Coronary artery (tissue), 2 donors: ENCODE measurements at regions not wholly inside any gene's neighbourhood (a gene's known extent, or its start where the extent isn't known, plus 50 kb on each side); places are given as distances from the start of the nearest gene placed in this dataset.

Experiments
- DNase-seq: peaks from one replicate; pipeline ENCODE4 v3.0.0-alpha.2; 2017; ENCODE audit warnings: low spot score
- H3K27ac ChIP-seq, 2 donors: fragments of 200-600 bp; sonication (generic); one replicate each; pipeline ENCODE4 v1.5.1; 2016 to 2019
- H3K4me3 ChIP-seq: fragments of 200-600 bp; sonication (generic); 2 replicates; pipeline ENCODE4 v1.5.1; 2016; ENCODE audit warnings: mild to moderate bottlenecking, moderate library complexity
- CTCF ChIP-seq: fragments of 200-600 bp; sonication (generic); IDR thresholded peaks from one replicate; pipeline ENCODE4 v1.5.1; 2019; ENCODE audit warnings: antibody characterized with exemption

DNA sequence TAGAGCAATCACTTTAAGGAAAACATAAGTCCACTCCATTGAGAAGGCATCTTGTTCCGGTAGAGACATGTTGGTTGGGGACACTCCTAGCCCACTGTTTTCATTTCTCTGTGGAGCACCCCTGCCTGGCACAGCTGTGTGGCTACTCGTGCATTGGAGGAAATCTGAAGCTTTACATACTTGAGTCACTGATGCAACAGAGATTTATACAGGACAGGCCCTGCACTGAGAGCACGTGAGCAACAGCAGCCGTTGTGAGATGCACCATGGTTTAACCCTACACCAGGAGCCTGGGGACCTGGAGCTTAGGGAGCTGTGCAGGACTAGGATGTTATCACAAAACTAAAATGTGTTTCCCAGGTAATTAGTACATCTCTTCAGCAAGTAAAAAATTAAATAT lies 230.7 kb upstream of the IRX1 start:
- TF ChIP-seq CTCF = no peak
- Histone ChIP-seq H3K27ac (no peak overlapping the region), H3K4me3 (no peak overlapping the region)
- DNase-seq = peak; percentile 29

GRCh38 chr5:3364433-3364832 lies 231.2 kb upstream of the IRX1 start:
- H3K4me3 ChIP-seq = no peak overlapping the region
- TF ChIP-seq CTCF = no peak
- no peak overlapping the region for H3K27ac ChIP-seq
- DNase-seq = peak; percentile 22

DNA sequence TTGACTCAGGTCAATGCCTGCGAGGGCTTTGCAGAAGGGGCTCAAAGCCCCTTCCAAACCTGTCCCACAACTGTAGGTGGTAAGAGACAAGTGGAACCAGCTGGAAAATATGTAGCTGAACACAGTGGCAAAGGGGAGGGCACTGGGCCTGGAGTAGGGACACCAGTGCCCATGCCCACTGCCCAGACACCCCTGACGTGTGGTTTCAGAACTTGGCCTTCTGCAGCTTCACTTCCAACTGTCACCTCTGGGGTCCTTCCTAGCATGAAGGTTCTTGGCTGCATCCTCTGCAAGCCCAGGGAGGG lies 233.1 kb upstream of the IRX1 start:
- DNase-seq = peak; percentile 38
- TF ChIP-seq CTCF = no peak
- no peak overlapping the region for H3K4me3 ChIP-seq
- no peak overlapping the region for H3K27ac ChIP-seq

- DNase-seq = peak; percentile 17
- TF ChIP-seq CTCF = no peak
Measured at GRCh38 chr5:3361811-3362605, 233.6 kb upstream of the IRX1 start.

GRCh38 chr5:3359642-3360041 lies 236.0 kb upstream of the IRX1 start:
- no peak overlapping the region for H3K4me3 ChIP-seq
- TF ChIP-seq CTCF = no peak
- no peak overlapping the region for H3K27ac ChIP-seq
- DNase-seq = peak; percentile 22

More at GRCh38 chr5:3361811-3362605, 233.6 kb upstream of the IRX1 start:
- no peak overlapping the region for H3K27ac ChIP-seq
- no peak overlapping the region for H3K4me3 ChIP-seq

DNA sequence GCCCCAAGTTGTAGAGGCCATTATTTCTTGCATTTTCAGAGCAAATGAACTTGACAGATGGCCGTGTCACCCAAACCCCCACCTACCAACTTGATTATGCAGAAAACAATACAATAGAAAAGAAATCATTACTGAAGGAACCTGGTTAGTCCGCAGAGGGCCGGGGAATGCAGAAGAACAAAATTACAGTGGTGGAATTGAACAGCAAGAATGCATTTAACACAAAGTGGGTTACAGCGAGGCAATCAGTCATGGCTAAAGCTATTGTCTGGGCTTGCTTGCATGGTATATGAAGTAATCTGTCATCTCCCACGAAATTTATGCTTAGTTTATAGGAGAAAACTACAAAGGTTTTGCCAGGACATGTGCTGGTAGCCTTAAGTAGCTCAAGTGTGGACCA lies 238.3 kb upstream of the IRX1 start:
- TF ChIP-seq CTCF = no peak
- DNase-seq = no peak
- H3K27ac ChIP-seq = no peak overlapping the region
- no peak overlapping the region for H3K4me3 ChIP-seq

- no peak overlapping the region for H3K27ac ChIP-seq
- no peak for TF ChIP-seq CTCF
- no peak overlapping the region for H3K4me3 ChIP-seq
- DNase-seq = peak; percentile 47
Measured at GRCh38 chr5:3356016-3356415, 239.6 kb upstream of the IRX1 start.
